ENCODE measurements at regions not wholly inside any gene's neighbourhood (a gene's known extent, or its start where the extent isn't known, plus 50 kb on each side); places are given as distances from the start of the nearest gene placed in this dataset.

- TF ChIP-seq POLR2A (IDR thresholded peaks at IDR 0.05) (no peak), CTCF (IDR thresholded peaks at IDR 0.05) (no peak)
Measured at GRCh38 chr13:65733110-65733509, 1497.0 kb downstream of the PCDH9 start.
